DND-41 (cell line): ENCODE measurements at regions not wholly inside any gene's neighbourhood (a gene's known extent, or its start where the extent isn't known, plus 50 kb on each side); places are given as distances from the start of the nearest gene placed in this dataset.

Source experiments
- ATAC-seq: fragments of 200-7000 bp; cut with Tn5 transposase; 3 replicates; pipeline ENCODE4 v1.9.1; 2021; ENCODE audit warnings: low read depth; ENCODE audit not compliant: insufficient read depth
- DNase-seq: peaks from one replicate; pipeline ENCODE4 v3.0.0-alpha.2; 2020
- H2AFZ ChIP-seq: 2 replicates; pipeline ENCODE4 v1.6.0; 2012; ENCODE audit warnings: low read depth, low read length
- H3K27ac ChIP-seq: 2 replicates; pipeline ENCODE4 v1.5.1; 2012; ENCODE audit warnings: low read length, inconsistent platforms
- H3K27me3 ChIP-seq: fragments of 200-600 bp; sonication (generic); 2 replicates; pipeline ENCODE4 v1.6.0; 2012; ENCODE audit warnings: low read length, mild to moderate bottlenecking, inconsistent platforms; ENCODE audit not compliant: insufficient read depth, poor library complexity
- H3K36me3 ChIP-seq: 2 replicates; pipeline ENCODE4 v1.5.1; 2012; ENCODE audit warnings: low read length, inconsistent platforms; ENCODE audit not compliant: insufficient read depth
- H3K4me1 ChIP-seq: 2 replicates; pipeline ENCODE4 v1.5.1; 2012; ENCODE audit warnings: mild to moderate bottlenecking, low read length; ENCODE audit not compliant: insufficient read depth
- H3K4me2 ChIP-seq: 2 replicates; pipeline ENCODE4 v1.6.0; 2012; ENCODE audit warnings: mild to moderate bottlenecking, moderate library complexity, low read length, inconsistent platforms; ENCODE audit not compliant: insufficient read depth
- H3K4me3 ChIP-seq, 2 experiments: fragments of 200-600 bp in 1 of 2; shearing (Covaris generic) in 1 of 2; 2 replicates each; pipeline ENCODE4 v1.5.1; 2012 to 2016; ENCODE audit warnings: inconsistent platforms in 2 of 2, low read length in 2 of 2, mild to moderate bottlenecking in 2 of 2, low read depth in 1 of 2, moderate library complexity in 1 of 2
- H3K79me2 ChIP-seq: 2 replicates; pipeline ENCODE4 v1.6.0; 2012; ENCODE audit warnings: low read length, inconsistent platforms; ENCODE audit not compliant: insufficient read depth
- H3K9ac ChIP-seq: 2 replicates; pipeline ENCODE4 v1.6.0; 2012; ENCODE audit warnings: low read depth, mild to moderate bottlenecking, inconsistent platforms, low read length, moderate library complexity
- H3K9me3 ChIP-seq: 2 replicates; pipeline ENCODE4 v1.5.1; 2012; ENCODE audit warnings: low read length, moderate library complexity, mild to moderate bottlenecking, inconsistent platforms; ENCODE audit not compliant: insufficient read depth, severe bottlenecking
- H4K20me1 ChIP-seq: 2 replicates; pipeline ENCODE4 v1.6.0; 2012; ENCODE audit warnings: low read length; ENCODE audit not compliant: insufficient read depth
- CTCF ChIP-seq: IDR thresholded peaks from 2 replicates; pipeline ENCODE4 v1.5.1; 2012; ENCODE audit warnings: borderline replicate concordance, low read length, moderate library complexity, mild to moderate bottlenecking; ENCODE audit not compliant: poor library complexity, severe bottlenecking; ENCODE audit errors: extremely low read depth
- EZH2 ChIP-seq: IDR thresholded peaks from 3 replicates; pipeline ENCODE4 v1.6.1; 2012; ENCODE audit warnings: borderline replicate concordance, low read depth, mild to moderate bottlenecking, moderate library complexity, low read length, inconsistent platforms; ENCODE audit not compliant: severe bottlenecking

- no peak for DNase-seq
- H3K4me1 ChIP-seq = no peaks in the 10 kb centered on the region
- no peak overlapping the region for H3K27ac ChIP-seq
- TF ChIP-seq EZH2 (no peak), CTCF (no peak)
- no peaks in the 10 kb centered on the region for H3K79me2 ChIP-seq
- no peaks in the 10 kb centered on the region for H3K9me3 ChIP-seq
- no peak overlapping the region for H3K4me3 ChIP-seq
- H3K36me3 ChIP-seq = no peaks in the 10 kb centered on the region
- no peaks in the 10 kb centered on the region for H3K27me3 ChIP-seq
- H3K9ac ChIP-seq = no peak overlapping the region
- no peak overlapping the region for H2AFZ ChIP-seq
- H3K4me2 ChIP-seq = no peak overlapping the region
- H4K20me1 ChIP-seq = no peaks in the 10 kb centered on the region
- no peak for ATAC-seq
Measured at GRCh38 chr11:98587884-98588283, 432.9 kb upstream of the CNTN5 start.

- no peak overlapping the region for H3K27ac ChIP-seq
- DNase-seq (no peak), ATAC-seq (no peak)
- no peaks in the 10 kb centered on the region for H3K4me1 ChIP-seq
- no peak overlapping the region for H2AFZ ChIP-seq
- no peaks in the 10 kb centered on the region for H4K20me1 ChIP-seq
- no peak overlapping the region for H3K9ac ChIP-seq
- H3K4me2 ChIP-seq = no peak overlapping the region
- H3K36me3 ChIP-seq = no peaks in the 10 kb centered on the region
- no peaks in the 10 kb centered on the region for H3K9me3 ChIP-seq
- no peaks in the 10 kb centered on the region for H3K27me3 ChIP-seq
- TF ChIP-seq EZH2 = no peak
- no peak for TF ChIP-seq CTCF
- no peaks in the 10 kb centered on the region for H3K79me2 ChIP-seq
- H3K4me3 ChIP-seq = no peak overlapping the region
Measured at GRCh38 chr11:98589967-98590366, 430.8 kb upstream of the CNTN5 start.

- H3K36me3 ChIP-seq = no peaks in the 10 kb centered on the region
- no peaks in the 10 kb centered on the region for H3K79me2 ChIP-seq
- H3K4me3 ChIP-seq = no peak overlapping the region
- H4K20me1 ChIP-seq = no peaks in the 10 kb centered on the region
- H2AFZ ChIP-seq = no peak overlapping the region
- no peaks in the 10 kb centered on the region for H3K27me3 ChIP-seq
- TF ChIP-seq CTCF = no peak
- no peak for TF ChIP-seq EZH2
- DNase-seq (no peak), ATAC-seq (no peak)
- no peaks in the 10 kb centered on the region for H3K4me1 ChIP-seq
- no peak overlapping the region for H3K4me2 ChIP-seq
- H3K9me3 ChIP-seq = peaks cover 5% of the 10 kb centered on the region
- H3K9ac ChIP-seq = no peak overlapping the region
- H3K27ac ChIP-seq = no peak overlapping the region
Measured at GRCh38 chr11:98600103-98600502, 420.6 kb upstream of the CNTN5 start.
